22Rv1 (cell line): ENCODE measurements at regions not wholly inside any gene's neighbourhood (a gene's known extent, or its start where the extent isn't known, plus 50 kb on each side); places are given as distances from the start of the nearest gene placed in this dataset.

Experiments used
- CTCF ChIP-seq: fragments of 450-650 bp; IDR thresholded peaks from 2 replicates; pipeline ENCODE4 v1.5.1; 2017; ENCODE audit warnings: mild to moderate bottlenecking
- ZFX ChIP-seq: fragments of 450-650 bp; IDR thresholded peaks from 2 replicates; pipeline ENCODE4 v1.6.1; 2017; ENCODE audit warnings: antibody characterized with exemption, borderline replicate concordance

GRCh38 chr2:207387001-207387571, 142.7 kb upstream of the CREB1 start:
- TF ChIP-seq CTCF (no peak), ZFX (no peak)
